Panc1 (cell line): ENCODE measurements at regions not wholly inside any gene's neighbourhood (a gene's known extent, or its start where the extent isn't known, plus 50 kb on each side); places are given as distances from the start of the nearest gene placed in this dataset.

ENCODE experiments used
- ATAC-seq: fragments of 200-7000 bp; cut with Tn5 transposase; 2 replicates; pipeline ENCODE4 v1.9.1; 2020; ENCODE audit warnings: mild to moderate bottlenecking, moderate library complexity
- BruUV-seq: library from RNA; stranded (reverse); fragments of 400-500 nt; replicated peaks from 2 replicates; lab custom pipeline; 2021; lab: Mats Ljungman, UMichigan
- CTCF ChIA-PET: fragments of 300-600 bp; sonication (Branson Sonifier 250); formaldehyde crosslinking; loops from one replicate; lab custom pipeline; 2022; ENCODE audit warnings: antibody characterized with exemption; lab: Charles Lee
- POLR2A ChIA-PET: fragments of 300-600 bp; sonication (Branson Sonifier 250); formaldehyde crosslinking; loops from one replicate; lab custom pipeline; 2022; ENCODE audit warnings: antibody characterized with exemption; lab: Charles Lee
- DNase-seq: peaks from one replicate; pipeline ENCODE4 v3.0.0-alpha.2; 2010; ENCODE audit warnings: low read depth, low spot score
- H3K27ac ChIP-seq: 2 replicates; pipeline ENCODE4 v1.5.1; 2011; ENCODE audit warnings: mild to moderate bottlenecking, low read length, inconsistent platforms
- H3K27me3 ChIP-seq: fragments of 200-500 bp; sonication (Bioruptor generic); 2 replicates; pipeline ENCODE4 v1.6.0; 2014; ENCODE audit warnings: low read length, inconsistent platforms; ENCODE audit not compliant: control insufficient read depth, insufficient read depth
- H3K36me3 ChIP-seq: fragments of 200-500 bp; sonication (Bioruptor generic); 2 replicates; pipeline ENCODE4 v1.5.1; 2014; ENCODE audit warnings: inconsistent platforms, mild to moderate bottlenecking, low read length, moderate library complexity; ENCODE audit not compliant: control insufficient read depth, insufficient read depth
- H3K4me1 ChIP-seq: 2 replicates; pipeline ENCODE4 v1.5.1; 2011; ENCODE audit warnings: inconsistent platforms, mild to moderate bottlenecking, low read length, moderate library complexity; ENCODE audit not compliant: control insufficient read depth, insufficient read depth
- H3K4me3 ChIP-seq, 2 experiments: 2 replicates each; pipeline ENCODE4 v1.5.1; 2011 to 2012; ENCODE audit warnings: low read depth in 2 of 2, low read length in 2 of 2, mild to moderate bottlenecking in 2 of 2, inconsistent platforms in 1 of 2, moderate library complexity in 1 of 2
- H3K9me3 ChIP-seq: fragments of 200-500 bp; sonication (Bioruptor generic); 2 replicates; pipeline ENCODE4 v1.5.1; 2014; ENCODE audit warnings: low read depth, mild to moderate bottlenecking, inconsistent platforms, low read length, moderate library complexity; ENCODE audit not compliant: control insufficient read depth, insufficient read depth
- POLR2AphosphoS5 ChIP-seq: IDR thresholded peaks from 2 replicates; pipeline ENCODE4 v1.6.1; 2012; ENCODE audit warnings: mild to moderate bottlenecking, low read depth, low read length, moderate library complexity
- SIN3A ChIP-seq: IDR thresholded peaks from 2 replicates; pipeline ENCODE4 v1.6.1; 2012; ENCODE audit warnings: low read depth, mild to moderate bottlenecking, low read length, moderate library complexity, borderline replicate concordance; ENCODE audit not compliant: insufficient read depth
- TCF7L2 ChIP-seq: IDR thresholded peaks from 2 replicates; pipeline ENCODE4 v1.6.1; 2011; ENCODE audit warnings: mild to moderate bottlenecking, low read depth, low read length, inconsistent platforms
- in situ Hi-C: cut with HindIII; loops from 2 replicates; pipeline ENCODE4 v1.10.0; 2016; ENCODE audit warnings: low sequenced_read_pairs, low pct_unique_long_range_greater_than_20kb
- intact Hi-C: fragments of 100-400 bp; cut with micrococcal nuclease; formaldehyde crosslinking; loops from one replicate; pipeline ENCODE4 v1.10.0; 2022; ENCODE audit not compliant: unreplicated experiment
- TF ChIP-seq, protein P1 (sequence below), 2 experiments: IDR thresholded peaks; 2 replicates each; pipeline ENCODE4 v1.6.1; 2011 to 2012; ENCODE audit warnings: low read depth in 2 of 2, control low read depth in 1 of 2, low read length in 1 of 2, mild to moderate bottlenecking in 1 of 2, moderate library complexity in 1 of 2; ENCODE audit not compliant: insufficient read depth in 1 of 2
- TF ChIP-seq, protein P2 (sequence below): fragments of 450-650 bp; IDR thresholded peaks from 2 replicates; pipeline ENCODE4 v1.5.1; 2017; ENCODE audit warnings: mild to moderate bottlenecking

DNA sequence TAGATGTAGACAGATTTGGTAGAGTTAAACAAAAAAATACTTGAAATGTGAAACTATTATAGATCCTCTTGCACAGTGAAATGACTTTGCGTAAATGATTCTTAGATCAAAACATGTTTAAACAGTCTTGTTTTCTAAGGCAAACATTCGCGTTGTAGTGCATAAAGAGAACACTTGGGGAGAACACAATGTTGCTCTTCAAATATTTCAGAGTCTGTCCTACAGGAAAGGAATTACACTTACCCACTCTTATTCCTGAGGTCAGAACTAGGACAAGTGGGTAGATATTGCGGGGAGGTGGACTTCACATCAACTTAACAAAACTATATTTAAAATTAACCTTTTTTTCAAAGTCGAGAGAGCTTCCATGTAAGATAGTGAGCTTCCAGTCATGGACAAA, 183.5 kb upstream of the PCSK2 start:
- CTCF ChIA-PET = no interaction called here
- intact Hi-C loops (no loop called here), in situ Hi-C loops (no loop called here)
- no TSS peak for BruUV-seq
- H3K27ac ChIP-seq = no peak overlapping the region
- peaks cover 3% of the 10 kb centered on the region; the same call in 1 of the 2 replicates for H3K27me3 ChIP-seq
- no peaks in the 10 kb centered on the region for H3K36me3 ChIP-seq
- ATAC-seq (no peak), DNase-seq (no peak)
- H3K4me1 ChIP-seq = no peaks in the 10 kb centered on the region
- H3K9me3 ChIP-seq = no peaks in the 10 kb centered on the region
- POLR2A ChIA-PET = no interaction called here
- H3K4me3 ChIP-seq = no peak overlapping the region
- TF ChIP-seq, protein P1, sequence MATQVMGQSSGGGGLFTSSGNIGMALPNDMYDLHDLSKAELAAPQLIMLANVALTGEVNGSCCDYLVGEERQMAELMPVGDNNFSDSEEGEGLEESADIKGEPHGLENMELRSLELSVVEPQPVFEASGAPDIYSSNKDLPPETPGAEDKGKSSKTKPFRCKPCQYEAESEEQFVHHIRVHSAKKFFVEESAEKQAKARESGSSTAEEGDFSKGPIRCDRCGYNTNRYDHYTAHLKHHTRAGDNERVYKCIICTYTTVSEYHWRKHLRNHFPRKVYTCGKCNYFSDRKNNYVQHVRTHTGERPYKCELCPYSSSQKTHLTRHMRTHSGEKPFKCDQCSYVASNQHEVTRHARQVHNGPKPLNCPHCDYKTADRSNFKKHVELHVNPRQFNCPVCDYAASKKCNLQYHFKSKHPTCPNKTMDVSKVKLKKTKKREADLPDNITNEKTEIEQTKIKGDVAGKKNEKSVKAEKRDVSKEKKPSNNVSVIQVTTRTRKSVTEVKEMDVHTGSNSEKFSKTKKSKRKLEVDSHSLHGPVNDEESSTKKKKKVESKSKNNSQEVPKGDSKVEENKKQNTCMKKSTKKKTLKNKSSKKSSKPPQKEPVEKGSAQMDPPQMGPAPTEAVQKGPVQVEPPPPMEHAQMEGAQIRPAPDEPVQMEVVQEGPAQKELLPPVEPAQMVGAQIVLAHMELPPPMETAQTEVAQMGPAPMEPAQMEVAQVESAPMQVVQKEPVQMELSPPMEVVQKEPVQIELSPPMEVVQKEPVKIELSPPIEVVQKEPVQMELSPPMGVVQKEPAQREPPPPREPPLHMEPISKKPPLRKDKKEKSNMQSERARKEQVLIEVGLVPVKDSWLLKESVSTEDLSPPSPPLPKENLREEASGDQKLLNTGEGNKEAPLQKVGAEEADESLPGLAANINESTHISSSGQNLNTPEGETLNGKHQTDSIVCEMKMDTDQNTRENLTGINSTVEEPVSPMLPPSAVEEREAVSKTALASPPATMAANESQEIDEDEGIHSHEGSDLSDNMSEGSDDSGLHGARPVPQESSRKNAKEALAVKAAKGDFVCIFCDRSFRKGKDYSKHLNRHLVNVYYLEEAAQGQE (IDR thresholded peaks at IDR 0.05; ENCODE audit: insufficient read depth in 1 of 2, low read depth in 2 of 2, low read length in 1 of 2) = no peak
- TF ChIP-seq POLR2AphosphoS5 (no peak), SIN3A (no peak), TCF7L2 (no peak)
- TF ChIP-seq, protein P2, sequence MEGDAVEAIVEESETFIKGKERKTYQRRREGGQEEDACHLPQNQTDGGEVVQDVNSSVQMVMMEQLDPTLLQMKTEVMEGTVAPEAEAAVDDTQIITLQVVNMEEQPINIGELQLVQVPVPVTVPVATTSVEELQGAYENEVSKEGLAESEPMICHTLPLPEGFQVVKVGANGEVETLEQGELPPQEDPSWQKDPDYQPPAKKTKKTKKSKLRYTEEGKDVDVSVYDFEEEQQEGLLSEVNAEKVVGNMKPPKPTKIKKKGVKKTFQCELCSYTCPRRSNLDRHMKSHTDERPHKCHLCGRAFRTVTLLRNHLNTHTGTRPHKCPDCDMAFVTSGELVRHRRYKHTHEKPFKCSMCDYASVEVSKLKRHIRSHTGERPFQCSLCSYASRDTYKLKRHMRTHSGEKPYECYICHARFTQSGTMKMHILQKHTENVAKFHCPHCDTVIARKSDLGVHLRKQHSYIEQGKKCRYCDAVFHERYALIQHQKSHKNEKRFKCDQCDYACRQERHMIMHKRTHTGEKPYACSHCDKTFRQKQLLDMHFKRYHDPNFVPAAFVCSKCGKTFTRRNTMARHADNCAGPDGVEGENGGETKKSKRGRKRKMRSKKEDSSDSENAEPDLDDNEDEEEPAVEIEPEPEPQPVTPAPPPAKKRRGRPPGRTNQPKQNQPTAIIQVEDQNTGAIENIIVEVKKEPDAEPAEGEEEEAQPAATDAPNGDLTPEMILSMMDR = no peak

DNA sequence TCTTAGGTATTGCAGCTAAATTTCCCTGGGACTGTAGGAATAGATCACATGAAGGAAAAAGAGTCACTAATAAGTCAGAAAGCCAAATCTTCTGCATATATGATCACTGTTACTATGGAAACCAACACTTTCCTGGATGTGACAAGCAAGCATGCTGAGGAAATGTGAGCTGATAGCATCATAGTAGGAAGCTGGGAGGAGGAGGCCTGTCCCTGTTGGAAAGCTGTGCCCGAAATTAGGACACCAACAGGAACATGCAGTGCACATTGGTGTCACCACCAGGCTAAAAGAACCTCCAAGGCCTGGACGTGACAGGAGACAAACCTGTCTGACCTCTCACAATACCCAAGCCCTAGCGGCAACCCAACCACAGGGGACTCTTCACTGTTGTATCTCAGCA, 181.9 kb upstream of the PCSK2 start:
- TF ChIP-seq POLR2AphosphoS5 (no peak), TCF7L2 (no peak), SIN3A (no peak)
- TF ChIP-seq, protein P2 = no peak
- TF ChIP-seq, protein P1 (IDR thresholded peaks at IDR 0.05; ENCODE audit: insufficient read depth in 1 of 2, low read depth in 2 of 2, low read length in 1 of 2) = no peak
- Histone ChIP-seq H3K27me3 (peaks cover 3% of the 10 kb centered on the region; the same call in 1 of the 2 replicates), H3K4me1 (no peaks in the 10 kb centered on the region), H3K4me3 (no peak overlapping the region), H3K9me3 (no peaks in the 10 kb centered on the region), H3K36me3 (no peaks in the 10 kb centered on the region), H3K27ac (no peak overlapping the region)
- ChIA-PET POLR2A (no interaction called here), CTCF (no interaction called here)
- intact Hi-C loops = no loop called here
- no peak for ATAC-seq
- BruUV-seq = no TSS peak
- in situ Hi-C loops = no loop called here
- DNase-seq = no peak
